ENCODE measurements at regions not wholly inside any gene's neighbourhood (a gene's known extent, or its start where the extent isn't known, plus 50 kb on each side); places are given as distances from the start of the nearest gene placed in this dataset.

DNA sequence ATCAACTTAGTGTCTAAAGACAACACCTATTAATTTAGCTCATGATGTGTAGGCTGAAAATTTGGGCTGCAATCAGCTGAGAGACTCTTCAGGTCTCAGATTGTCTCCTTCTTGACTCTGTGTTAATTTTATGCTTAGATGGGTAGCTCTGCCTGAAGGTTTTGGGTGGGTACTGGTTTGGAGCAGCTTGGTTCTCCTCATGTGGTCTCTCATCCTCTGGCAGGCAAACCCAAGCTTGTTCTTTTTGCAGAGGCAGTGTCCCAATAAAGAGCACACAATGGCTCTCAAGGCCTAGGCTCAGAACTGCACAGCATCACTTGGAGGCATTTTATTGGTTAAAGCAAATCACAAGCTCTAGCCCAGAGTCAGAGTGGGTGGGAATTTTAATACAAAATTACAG lies 280.6 kb downstream of the BTBD3 start:
- no peak for DNase-seq (ENCODE audit: low spot score, unreplicated experiment)
- Mint-ChIP-seq H3K4me3 (ENCODE audit: low read depth) (no peak overlapping the region), H3K27me3 (no peaks in the 10 kb centered on the region), H3K27ac (no peak overlapping the region), H3K4me1 (ENCODE audit: low read depth) (no peaks in the 10 kb centered on the region), H3K9me3 (ENCODE audit: low read depth) (no peaks in the 10 kb centered on the region), H3K36me3 (ENCODE audit: insufficient read depth) (no peaks in the 10 kb centered on the region)
- no peak for TF ChIP-seq CTCF (IDR thresholded peaks at IDR 0.05; ENCODE audit: unreplicated experiment)

- H3K27me3 Mint-ChIP-seq, result no peaks in the 10 kb centered on the region
- H3K36me3 Mint-ChIP-seq (ENCODE audit: insufficient read depth), result no peaks in the 10 kb centered on the region
- no peak for DNase-seq (ENCODE audit: low spot score, unreplicated experiment)
- no peaks in the 10 kb centered on the region for H3K9me3 Mint-ChIP-seq (ENCODE audit: low read depth)
- no peak for TF ChIP-seq CTCF (IDR thresholded peaks at IDR 0.05; ENCODE audit: unreplicated experiment)
- no peak overlapping the region for H3K27ac Mint-ChIP-seq
- H3K4me1 Mint-ChIP-seq (ENCODE audit: low read depth), result no peaks in the 10 kb centered on the region
- no peak overlapping the region for H3K4me3 Mint-ChIP-seq (ENCODE audit: low read depth)
Observed at GRCh38 chr20:12199703-12200102, 282.0 kb downstream of the BTBD3 start.

- Mint-ChIP-seq H3K27ac (no peak overlapping the region), H3K4me3 (ENCODE audit: low read depth) (no peak overlapping the region), H3K27me3 (no peaks in the 10 kb centered on the region), H3K36me3 (ENCODE audit: insufficient read depth) (no peaks in the 10 kb centered on the region), H3K9me3 (ENCODE audit: low read depth) (peaks cover 13% of the 10 kb centered on the region), H3K4me1 (ENCODE audit: low read depth) (no peaks in the 10 kb centered on the region)
- DNase-seq (ENCODE audit: low spot score, unreplicated experiment), result no peak
- TF ChIP-seq CTCF (IDR thresholded peaks at IDR 0.05; ENCODE audit: unreplicated experiment), result no peak
Observed at GRCh38 chr20:12201289-12201991, 283.7 kb downstream of the BTBD3 start.

GRCh38 chr20:12203399-12203798 lies 285.7 kb downstream of the BTBD3 start:
- no peaks in the 10 kb centered on the region for H3K36me3 Mint-ChIP-seq (ENCODE audit: insufficient read depth)
- no peaks in the 10 kb centered on the region for H3K27me3 Mint-ChIP-seq
- H3K27ac Mint-ChIP-seq, result no peak overlapping the region
- no peaks in the 10 kb centered on the region for H3K4me1 Mint-ChIP-seq (ENCODE audit: low read depth)
- DNase-seq (ENCODE audit: low spot score, unreplicated experiment), result no peak
- peaks cover 17% of the 10 kb centered on the region for H3K9me3 Mint-ChIP-seq (ENCODE audit: low read depth)
- TF ChIP-seq CTCF (IDR thresholded peaks at IDR 0.05; ENCODE audit: unreplicated experiment), result no peak
- H3K4me3 Mint-ChIP-seq (ENCODE audit: low read depth), result no peak overlapping the region

- Mint-ChIP-seq H3K9me3 (ENCODE audit: low read depth) (peaks cover 17% of the 10 kb centered on the region), H3K4me3 (ENCODE audit: low read depth) (no peak overlapping the region), H3K4me1 (ENCODE audit: low read depth) (no peaks in the 10 kb centered on the region), H3K36me3 (ENCODE audit: insufficient read depth) (no peaks in the 10 kb centered on the region), H3K27ac (no peak overlapping the region), H3K27me3 (no peaks in the 10 kb centered on the region)
- TF ChIP-seq CTCF (IDR thresholded peaks at IDR 0.05; ENCODE audit: unreplicated experiment), result no peak
- no peak for DNase-seq (ENCODE audit: low spot score, unreplicated experiment)
Observed at GRCh38 chr20:12203981-12204380, 286.3 kb downstream of the BTBD3 start.

Measured in progenitor cell of endocrine pancreas (in vitro differentiated cells).